ENCODE measurements at regions not wholly inside any gene's neighbourhood (a gene's known extent, or its start where the extent isn't known, plus 50 kb on each side); places are given as distances from the start of the nearest gene placed in this dataset.
"Not testable (repeated sequence)": the region's sequence is repeated elsewhere in the genome, so short reads cannot be mapped to it uniquely, and the experiment has no call there.

DNA sequence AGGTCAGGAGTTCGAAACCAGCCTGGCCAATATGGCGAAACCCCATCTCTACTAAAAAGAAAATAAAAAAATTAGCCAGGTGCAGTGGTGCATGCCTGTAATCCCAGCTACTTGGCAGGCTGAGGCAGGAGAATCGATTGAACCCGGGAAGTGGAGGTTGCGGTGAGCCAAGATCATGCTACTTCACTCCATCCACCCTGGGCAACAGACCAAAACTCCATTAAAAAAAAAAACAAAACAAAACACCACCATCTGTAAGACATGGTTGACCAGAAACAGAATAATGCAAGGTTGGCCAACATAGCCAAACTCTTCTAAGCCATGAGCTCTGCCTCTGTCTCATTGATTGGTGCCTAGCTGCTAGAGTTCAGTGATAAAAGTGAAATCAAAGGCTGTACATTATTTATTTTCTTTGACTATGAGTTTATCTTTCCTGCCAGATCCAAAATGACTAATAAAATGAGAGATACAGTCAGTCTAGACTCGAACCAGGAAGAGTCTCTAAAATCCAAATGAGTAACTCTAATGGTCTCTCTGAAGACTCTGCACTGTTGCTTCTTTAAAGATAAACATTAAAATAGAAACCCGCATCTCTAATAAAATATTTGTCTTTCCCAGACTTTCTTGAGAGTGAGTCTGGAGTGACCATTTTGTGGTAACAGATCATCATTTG is 404.7 kb downstream of the DAD1 start:
- DNase-seq: no peak

DNA sequence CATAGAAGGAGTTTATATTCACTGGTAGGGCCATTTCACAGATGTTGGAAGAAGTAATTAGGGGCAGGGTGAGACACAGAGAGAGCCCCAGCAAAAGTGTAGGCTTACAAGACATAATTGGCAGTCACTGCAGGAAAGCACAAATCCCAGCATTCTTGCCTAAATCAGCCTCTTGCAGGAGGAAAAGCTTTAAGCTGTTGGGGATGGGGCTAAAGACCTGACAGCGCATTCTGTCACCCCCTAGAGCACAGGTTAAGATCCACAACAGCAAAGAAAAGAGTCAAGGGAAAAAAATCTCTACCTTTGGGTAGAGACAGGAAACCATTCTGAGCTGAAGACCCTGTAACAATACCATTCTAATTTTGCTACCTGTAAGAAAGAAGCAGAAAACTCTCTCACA is 409.0 kb downstream of the DAD1 start:
- no peak for DNase-seq

DNA sequence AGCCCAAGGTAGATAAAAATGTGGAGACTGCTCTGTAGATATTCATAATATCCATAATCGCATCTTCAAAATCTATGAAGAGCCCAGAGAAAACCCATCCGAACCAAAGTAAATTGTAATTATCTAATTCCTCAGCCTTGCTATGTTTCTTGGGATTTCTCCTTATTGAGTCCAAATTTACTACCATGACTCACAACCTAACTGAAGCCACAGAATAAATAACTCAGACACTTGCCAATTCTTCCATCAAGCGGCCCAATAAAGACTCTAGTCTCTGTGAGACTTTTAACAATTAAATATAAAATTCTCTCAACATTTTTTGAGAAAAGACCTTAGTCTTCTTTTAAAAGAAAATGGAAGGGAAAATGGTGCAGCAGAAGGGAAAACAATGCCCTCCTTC is 409.8 kb downstream of the DAD1 start:
- no peak for DNase-seq

DNA sequence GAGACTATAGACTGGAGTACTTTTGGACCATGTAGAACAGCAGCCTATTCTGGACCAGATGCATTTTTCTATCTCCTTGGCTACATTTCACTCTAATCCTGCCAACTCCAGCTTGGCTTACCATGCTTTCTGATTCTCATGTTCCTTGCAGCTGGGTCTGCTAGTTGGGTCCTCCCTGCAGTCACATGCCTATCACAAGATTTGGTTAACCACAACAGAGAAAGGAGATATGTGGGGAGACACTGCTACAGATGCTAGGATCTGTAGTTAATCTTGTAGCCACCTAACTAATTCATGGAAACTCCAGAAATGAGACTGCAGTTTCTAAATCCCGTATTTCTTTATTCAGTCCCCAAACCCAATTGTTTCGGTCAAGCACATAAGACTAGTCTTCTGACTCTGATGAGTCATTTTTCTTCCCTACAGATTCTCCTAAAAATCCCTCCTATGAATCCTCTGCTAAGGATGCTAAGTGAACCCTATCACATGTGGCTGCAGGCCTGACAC is 410.6 kb downstream of the DAD1 start:
- no peak for DNase-seq

DNA sequence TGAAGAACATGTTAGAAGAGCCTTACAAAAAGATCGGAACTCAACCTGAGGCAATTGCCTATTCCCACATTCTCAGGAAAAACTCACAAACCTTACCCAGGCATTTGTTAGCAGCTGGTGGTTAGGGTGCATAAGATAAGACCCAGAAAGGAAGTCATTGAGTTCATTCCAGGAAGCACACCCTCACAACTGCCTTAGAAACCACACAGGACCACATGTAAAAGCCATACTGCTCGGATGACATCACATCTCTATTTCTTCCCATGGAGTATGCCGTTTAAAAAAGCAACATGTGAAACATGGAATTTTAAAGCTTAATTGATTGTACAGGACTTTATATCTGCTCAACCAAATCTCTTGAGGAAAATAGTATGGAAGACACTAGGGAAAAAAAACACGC is 411.2 kb downstream of the DAD1 start:
- peak in 1 of 2 donors; percentile 26 for DNase-seq

DNA sequence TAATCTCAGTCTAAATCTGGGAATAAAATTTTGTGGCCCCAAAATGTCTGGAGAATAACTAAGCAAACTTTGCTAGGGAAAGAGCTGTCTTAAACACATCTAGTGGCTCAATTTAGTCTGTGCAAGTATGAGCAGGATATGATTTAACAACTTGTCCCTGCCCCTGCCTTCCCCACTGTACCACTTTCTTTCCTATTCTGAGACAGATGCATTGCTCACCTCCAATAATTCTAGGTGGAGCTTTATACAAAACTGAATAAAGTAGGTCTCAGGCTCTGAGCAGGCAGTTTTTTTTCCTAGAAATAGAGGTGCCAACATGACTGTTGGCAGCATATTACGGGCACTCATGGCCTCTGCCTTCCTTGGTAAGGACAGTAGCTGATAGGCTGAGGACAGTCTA is 412.1 kb downstream of the DAD1 start:
- no peak for DNase-seq

DNA sequence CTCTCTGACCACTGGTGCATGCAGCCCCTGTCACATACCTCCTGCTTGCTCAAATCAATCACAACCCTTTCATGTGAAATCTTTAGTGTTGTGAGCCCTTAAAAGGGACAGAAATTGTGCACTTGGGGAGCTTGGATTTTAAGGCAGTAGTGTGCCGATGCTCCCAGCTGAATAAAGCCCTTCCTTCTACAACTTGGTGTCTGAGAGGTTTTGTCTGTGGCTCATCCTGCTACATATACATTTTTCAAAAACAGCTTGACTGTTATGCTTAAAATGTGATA is 413.8 kb downstream of the DAD1 start:
- DNase-seq: not testable (repeated sequence)

DNA sequence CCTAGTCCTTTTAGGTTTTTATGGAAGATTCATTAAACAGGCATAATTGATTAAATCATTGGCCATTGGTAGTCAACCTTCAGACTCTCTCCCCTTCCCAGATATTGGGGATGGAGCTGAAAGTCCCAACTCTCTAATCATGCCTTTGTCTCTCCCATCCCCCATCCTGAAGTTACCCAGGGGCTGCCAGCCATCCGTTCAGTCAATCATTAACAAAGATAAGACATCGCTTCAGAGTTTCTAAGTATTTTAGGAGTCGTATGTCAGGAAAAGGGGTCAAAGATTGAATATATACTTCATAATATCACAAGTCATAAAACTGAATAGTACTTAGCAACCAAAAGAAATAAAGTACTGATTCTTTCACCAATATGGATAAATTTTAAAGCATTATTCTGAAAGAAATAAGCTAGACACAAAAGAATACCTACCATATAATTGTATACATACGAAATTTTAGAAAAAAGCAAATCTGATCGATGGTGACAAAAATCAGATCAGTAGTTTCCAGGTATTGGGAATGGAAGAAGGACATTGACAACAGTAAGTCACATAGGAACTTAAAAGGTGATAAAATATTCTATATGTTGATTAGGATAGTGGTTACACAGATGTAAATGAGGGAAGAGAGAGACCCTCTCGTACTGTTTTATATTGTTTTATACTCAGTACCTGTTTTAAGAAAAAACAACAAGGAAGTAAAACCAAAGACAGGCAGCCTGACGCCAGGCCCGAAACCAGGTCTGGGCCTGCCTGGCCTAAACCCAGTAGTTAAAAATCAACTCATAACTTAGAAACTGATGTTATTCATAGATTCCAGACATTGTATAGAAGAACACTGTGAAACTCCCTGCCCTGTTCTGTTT is 414.4 kb downstream of the DAD1 start:
- DNase-seq: no peak

DNA sequence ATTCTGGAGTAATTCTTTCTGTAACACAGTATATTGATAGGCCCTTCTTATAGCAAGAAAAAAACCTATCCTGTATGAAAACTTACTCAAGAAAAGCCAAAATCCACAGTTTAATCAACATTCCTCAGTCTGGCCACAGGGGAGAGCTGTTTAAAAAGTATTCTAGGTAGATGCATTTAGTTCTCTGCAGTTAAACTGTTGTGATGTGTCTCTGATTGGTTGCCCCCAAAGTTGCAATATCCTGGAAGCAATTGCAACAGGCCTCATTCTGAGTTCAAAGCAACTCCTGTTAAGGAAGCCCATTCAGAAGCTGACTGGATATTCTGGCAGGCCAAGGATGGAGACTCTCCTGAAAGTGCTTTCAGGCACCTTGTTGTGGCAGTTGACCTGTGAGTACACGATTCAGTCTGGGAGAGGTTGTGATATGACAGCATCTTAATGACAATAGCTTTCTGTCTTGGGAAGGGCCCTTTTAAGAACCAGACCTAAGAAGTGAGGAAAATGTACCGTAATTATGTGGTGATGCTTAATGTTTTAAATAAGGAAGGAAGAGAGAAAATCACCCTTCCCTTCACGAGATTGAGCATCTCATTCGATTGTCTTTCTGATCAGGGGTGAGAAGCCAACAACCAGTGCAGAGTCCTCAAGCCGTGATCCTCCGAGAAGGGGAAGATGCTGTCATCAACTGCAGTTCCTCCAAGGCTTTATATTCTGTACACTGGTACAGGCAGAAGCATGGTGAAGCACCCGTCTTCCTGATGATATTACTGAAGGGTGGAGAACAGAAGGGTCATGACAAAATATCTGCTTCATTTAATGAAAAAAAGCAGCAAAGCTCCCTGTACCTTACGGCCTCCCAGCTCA is 420.7 kb downstream of the DAD1 start:
- DNase-seq: peak in 1 of 2 donors; percentile 15

DNA sequence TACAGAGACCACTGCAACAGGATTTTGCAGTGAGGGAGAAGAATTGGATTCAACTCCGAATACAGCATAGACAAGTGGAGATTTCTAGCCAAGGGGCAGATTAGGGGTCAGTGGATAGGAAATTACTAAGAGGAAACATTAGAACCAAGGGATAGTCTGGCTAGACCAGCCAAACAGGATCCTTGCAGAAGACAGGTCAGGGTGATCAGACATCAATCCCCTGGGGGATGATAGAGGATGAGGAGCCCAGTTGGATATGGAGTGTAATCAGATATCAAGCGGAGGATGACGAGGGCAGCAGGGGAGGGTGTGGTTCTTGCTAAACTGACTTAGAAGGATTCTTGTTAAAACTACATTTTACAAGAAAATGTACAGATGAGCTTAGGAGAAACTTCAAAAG is 424.4 kb downstream of the DAD1 start:
- DNase-seq: no peak

DNA sequence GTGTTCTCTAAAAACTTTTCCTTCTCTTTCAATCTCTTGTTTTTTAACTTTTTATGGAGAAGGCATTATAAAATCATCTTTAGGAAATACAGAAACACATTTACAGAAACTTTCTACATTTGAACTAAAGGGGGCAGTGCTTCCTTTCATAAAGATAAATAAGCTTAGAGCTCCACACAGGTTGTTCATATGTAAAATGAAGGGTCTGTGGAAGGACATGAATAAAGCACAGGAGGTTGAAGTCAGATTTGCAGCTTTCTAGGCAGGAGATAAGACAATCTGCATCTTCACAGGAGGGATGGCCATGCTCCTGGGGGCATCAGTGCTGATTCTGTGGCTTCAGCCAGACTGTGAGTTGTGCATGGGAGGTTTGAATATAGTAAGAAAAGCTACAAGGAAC is 426.0 kb downstream of the DAD1 start:
- peak in 1 of 2 donors; percentile 28 for DNase-seq

DNA sequence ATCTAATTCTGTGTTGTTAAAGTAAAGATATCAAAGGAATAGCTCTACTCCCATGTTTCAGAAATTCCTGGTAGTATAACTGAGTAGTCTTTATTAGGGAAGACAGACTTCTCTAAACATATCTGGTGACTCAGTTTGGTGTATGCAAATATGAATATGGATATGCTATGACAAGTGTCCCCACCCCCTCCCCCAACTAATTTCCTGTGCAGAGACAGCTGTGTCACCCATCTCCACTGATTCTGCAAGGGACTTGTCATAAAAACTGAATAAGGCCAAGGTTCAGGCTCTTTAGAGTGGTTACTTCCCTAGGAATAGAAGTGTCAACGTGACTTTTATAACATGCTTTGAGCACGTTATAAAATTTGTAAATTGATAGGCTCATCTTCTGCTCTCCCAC is 429.1 kb downstream of the DAD1 start:
- no peak for DNase-seq

DNA sequence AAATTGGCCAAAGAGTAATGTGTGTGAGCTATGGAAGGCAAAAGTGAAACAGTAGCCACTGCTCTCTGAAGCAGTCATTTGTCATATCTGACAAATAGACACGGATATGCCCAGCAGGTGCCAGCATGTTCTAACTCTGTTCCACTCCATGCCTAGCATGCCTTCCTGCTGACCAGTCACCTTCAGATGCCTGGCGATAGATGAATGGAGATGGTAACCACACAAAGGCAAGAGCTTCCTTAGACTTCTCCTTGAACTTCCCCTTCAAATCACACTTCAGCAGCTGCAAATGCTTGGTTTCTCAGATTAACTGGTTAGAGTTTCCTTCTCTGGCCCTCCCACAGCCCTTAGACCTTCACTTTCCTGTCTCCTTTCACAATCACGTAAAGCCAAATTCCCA is 429.9 kb downstream of the DAD1 start:
- no peak for DNase-seq

DNA sequence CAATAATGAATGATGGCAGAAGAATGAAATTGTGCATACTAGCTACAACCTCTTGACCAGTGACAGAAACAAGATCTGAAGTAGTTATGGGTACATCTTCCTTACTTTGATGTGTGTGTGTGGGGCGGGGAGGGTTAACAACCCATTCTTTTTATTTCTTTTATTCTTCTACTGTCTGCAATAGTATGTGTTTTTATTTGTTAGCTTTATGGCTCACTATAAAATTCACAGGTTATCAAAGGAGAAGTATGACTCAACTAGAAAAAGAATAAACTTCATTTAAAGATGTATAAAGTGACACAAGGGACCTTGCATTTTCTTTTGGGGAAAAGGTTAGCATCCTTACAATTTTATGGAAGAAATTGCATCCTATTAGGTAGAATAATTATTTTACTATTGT is 430.5 kb downstream of the DAD1 start:
- no peak for DNase-seq

DNA sequence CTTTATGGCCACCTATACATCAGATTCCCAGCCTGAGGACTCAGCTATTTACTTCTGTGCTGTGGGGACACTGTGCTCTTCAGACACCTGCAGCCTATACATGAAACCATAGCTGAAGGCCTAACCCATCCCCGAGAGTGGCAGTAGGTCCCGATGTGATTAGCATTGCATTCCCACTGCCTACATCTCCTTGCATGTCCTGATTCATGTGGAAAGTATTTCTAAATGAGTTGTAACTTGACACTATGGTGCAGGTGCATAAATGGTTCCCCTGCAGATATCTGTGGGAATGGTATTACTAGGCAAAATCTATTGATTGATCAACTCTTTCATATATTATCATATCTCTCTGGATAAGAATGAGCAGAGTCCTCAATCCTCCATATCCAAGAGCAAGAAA is 433.5 kb downstream of the DAD1 start:
- DNase-seq: no peak

DNA sequence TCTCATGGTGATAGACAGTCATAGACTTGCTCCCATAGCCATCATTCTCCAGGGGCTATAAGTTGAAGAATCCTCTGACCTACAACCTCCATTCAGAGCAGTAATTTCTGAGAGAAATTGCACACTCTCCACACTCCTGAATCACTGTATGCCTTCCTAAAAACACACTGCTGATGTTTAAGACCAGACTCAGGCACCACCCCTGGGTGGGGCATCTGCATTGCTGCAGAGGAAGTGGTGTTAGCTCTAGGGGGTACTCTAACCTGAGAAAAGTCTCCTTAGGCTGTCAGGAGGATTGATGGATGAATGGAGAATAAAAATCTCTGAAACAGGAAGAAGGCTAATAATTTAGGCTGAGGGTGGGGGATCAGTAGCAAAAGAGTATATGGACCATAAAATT is 436.1 kb downstream of the DAD1 start:
- DNase-seq: no peak

DNA sequence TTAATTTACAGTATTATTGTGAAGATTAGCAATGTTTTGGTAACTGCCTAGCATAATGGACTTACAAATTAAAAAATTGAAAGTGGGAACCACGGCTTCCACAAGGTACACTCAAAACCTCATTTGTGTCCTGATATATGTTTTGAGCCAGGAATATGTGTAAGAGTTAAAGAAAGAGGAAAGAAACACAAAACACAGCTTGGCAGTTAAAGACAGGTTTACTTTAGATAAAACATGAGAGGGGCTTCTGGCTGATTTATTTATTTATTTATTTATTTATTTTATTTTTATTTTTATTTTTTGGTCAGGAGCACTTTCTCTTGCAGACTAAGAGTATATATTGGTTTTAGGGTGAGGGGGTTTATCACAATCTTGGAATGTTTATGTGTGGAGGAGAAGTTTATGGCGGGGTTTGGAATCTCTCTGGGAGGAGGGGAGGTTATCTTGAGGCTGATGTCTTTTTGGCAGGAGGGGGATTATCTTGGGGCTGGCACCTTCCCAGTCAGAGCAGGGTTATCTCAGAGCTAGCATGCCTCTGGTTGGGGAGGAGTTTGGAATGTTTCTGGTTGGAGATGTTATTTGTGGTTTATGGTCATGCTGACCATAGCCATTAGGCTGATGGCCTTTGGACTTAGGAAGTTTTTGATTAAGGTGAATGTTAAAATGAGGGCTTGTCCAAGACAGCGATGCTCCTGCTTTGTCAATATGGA is 436.7 kb downstream of the DAD1 start:
- no peak for DNase-seq

DNA sequence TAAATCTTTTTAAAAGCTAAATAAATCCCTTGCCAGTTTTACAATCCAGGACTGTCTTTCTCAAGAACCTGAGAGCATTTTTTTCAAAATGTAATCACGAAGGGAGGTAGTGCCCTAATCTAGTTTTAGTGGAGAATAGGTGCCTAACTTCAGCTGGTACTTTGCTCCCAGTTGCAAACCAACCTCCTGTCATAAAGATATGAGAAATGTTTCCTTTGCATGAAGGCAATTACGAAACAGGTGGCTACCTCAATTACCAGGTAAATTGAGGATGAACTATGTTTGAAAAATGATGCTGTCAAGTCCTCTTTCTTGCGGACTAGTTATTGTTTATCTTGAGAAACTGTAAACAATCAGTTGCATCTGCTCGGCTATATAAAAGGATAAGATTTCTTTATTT is 437.9 kb downstream of the DAD1 start:
- DNase-seq: no peak

DNA sequence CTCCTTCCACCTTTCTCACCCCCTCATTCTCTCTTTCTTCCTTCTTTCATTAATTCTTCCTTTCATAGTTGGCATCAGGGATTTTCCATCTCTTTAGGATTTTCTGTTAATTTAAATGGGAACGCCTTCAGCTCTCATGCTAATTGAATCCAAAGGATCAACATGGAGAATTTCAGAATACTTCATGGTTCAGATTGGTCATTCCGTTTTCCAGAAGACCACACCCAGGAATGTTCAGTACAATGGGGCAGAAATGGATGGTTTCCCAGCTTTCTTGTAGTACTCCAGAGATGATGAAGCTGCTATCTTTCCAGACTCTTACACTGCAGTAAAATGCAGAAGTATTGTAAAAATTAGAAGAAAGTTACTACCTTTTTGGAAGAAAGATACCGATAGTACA is 440.0 kb downstream of the DAD1 start:
- no peak for DNase-seq

DNA sequence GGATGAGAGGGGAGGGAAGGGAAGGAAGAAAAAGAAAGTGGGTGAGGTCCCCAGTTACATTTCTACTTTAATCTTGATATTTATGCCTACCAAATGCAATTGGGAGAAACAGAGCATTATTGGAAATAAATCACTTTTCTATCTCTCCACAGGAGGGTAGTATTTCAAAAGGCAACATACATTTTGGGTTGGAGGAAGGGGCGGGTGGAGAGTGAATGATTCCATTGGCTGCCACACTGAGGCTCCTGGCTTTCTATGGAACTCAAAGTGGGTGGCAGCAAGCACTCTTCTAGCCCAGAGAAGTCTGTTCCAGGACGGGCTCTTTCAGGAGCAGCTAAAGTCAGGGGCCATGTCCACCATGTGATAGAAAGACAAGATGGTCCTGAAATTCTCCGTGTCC is 441.3 kb downstream of the DAD1 start:
- no peak for DNase-seq

DNA sequence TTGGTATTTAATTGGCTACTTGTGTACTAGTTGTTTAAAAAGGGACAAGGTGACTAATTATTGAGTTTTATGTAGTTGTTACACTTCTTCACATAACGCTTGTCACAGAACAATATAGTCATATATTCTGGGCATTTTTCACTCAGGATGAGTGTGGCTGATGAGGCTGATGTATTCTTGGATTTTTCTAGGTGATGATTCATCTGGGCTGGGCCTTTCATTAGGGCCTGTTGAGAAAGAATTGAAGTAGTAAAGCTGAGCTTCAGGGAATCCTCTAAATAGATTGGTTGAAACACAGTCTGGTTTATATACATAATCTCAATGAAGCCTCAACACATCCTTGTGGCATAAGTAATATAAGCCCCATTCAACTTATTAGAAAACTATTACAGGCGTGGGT is 445.7 kb downstream of the DAD1 start:
- DNase-seq: no peak

DNA sequence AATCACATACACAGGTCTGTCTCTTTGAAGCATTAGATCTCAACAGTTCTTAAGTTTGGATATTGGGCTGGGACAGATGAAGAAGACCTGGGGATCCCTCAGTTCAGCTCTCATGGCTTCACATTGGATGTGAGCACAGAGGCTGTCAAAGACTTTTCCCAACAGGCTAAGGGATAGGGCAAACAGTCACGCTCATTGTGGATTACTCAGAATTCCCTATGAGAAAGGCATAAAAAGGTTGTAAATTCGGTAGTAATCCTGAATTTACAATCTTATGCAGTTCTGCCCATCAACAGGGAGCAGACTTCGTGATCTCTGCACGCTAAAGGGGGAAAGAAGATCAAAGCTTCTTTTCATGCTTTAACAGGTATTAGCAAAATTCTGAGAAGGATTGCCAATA is 448.4 kb downstream of the DAD1 start:
- DNase-seq: no peak
